Stromal cell of bone marrow (primary cell): ENCODE measurements at regions not wholly inside any gene's neighbourhood (a gene's known extent, or its start where the extent isn't known, plus 50 kb on each side); places are given as distances from the start of the nearest gene placed in this dataset.

Experiments used
- DNase-seq: peaks from one replicate; pipeline ENCODE4 v3.0.0-alpha.2; 2012; ENCODE audit warnings: low read depth

DNA sequence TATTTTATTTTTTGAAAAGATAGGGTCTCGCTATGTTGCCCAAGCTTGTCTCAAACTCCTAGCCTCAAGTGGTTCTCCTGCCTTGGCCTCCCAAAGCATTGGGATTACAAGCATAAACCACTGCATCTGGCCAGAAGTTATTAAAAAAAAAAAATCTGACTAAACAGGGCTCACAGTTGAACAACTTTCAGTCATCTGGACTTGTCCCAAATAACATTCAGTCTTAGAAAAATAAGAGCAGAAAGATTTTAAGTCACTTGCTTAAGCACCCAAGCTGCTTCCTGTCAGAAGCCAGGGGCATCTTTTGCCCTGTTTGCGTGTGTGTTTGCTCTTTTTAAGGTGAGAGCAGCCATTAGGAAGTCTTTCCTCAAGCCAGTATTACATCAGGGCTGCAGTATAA is 286.8 kb downstream of the LMO4 start:
- peak; percentile 38 for DNase-seq

DNA sequence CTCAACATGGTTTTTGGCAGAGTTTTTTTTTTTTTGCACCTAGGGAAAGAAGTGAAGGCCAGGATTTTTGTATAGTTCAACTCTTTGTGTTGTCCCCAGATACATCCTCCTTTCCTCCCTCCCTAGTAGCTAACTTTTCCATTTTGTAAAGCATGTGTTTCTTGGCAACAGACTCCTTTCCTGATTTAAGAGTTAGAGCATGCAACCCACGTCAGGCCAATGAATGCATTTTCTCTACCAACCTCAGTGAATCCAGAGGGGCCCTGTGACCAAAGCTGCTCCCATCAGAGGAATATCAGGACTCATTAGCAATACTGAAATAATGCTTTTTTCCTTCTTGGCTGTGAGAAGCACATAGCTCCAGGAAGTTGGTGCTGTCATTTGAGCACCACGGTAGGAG is 287.2 kb downstream of the LMO4 start:
- DNase-seq: peak; percentile 27

GRCh38 chr1:87620807-87621206 is 292.1 kb downstream of the LMO4 start:
- DNase-seq: no peak

DNA sequence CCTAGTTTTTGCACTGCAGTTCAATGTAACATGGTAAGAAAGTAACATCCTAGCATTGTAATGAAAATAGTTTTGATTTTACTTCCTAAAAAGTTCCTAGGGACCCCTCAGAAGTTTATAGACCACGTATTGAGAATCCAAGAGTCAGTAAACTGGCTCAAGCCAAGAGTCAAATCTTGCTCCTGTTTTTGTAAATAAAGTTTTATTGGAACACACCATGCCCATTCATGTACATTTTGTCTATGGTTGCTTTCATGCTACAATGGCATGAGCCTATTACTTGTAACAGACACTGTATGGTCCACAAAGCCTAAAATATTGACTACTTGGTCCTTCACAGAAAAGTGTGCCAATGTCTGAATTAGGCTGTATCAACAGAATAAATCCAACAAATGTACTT is 301.0 kb downstream of the LMO4 start:
- DNase-seq: no peak

DNA sequence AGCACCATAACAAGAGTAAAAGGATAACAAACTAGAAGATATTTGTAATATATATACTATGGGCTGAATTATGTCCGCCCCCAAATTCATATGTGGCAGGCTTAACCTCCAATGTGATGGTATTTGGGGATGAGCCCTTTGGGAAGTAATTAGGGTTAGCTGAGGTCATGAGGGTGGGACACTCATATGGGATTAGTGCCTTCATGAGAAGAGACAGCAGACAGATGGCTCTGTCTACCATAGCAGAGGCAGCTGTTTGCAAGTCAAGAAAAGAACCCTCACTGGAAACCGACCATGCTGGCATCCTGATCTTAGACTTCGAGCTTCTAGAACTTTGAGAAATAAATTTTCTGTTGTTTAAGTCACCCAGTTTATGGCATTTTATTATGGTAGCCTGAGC is 303.6 kb downstream of the LMO4 start:
- no peak for DNase-seq

GRCh38 chr1:87636198-87636892 is 307.7 kb downstream of the LMO4 start:
- no peak for DNase-seq

DNA sequence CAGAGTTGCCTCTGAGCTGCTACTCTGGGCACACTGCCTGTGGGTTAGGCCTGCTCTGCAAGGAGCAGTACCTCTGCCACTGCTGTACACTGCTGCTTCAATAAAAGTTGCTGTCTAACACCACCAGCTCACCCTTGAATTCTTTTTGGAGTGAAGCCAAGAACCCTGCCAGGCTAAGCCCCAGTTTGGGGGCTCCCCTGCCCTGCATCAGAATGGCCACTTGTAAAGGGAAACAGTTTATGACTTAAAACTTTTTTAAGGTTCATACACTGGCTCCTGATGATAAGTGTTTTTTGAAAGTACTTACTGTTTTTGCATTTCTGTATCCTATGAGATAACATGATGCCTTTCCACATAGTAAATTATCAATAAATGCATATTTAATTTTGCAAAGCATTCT is 310.0 kb downstream of the LMO4 start:
- no peak for DNase-seq

DNA sequence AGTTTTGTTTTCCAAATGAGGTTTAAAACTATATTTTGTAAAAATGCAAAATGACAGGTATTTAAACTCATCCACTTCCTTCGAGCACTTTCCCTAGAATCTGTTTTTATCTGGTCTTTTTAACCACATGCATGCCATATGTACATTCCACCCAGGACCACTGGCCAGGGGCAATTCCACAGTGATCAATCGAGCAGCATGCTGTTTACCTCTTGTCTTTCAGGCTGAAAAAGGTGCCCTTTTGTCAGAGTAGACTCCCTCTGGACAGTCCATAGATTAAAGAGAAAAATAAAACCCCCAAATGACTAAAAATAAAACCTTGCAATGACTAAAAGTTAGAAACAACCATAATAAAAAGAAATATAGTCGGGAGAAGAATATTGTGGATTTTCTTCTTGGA is 313.3 kb downstream of the LMO4 start:
- no peak for DNase-seq

GRCh38 chr1:87642581-87643221 is 314.0 kb downstream of the LMO4 start:
- DNase-seq: no peak

DNA sequence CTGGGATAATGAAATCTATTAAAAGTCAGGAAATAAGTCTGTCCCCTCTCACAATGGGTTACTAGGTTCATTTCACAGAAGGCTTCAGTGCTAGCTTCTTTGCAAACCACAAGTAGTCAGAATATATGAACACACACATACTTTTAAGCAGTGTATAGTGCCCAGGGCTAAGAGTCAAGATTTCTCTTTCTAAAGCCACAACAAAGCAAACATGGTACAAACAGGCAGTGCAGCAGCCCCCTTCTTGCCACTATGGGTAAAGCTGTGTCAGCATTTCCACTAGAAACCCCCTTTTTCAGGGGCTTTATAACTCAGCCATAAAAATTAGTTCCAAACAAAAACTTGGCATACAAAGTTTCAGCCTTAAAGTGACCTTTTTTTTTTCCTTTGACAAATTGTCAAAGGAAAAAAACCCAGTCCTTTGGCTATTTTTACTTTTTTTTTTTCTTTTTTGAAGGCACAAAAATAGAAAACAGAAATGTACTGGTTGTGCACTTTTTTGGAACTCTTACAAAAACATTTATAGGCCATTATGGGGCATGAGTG is 315.4 kb downstream of the LMO4 start:
- no peak for DNase-seq

GRCh38 chr1:87644579-87645190 is 316.0 kb downstream of the LMO4 start:
- peak; percentile 45 for DNase-seq

DNA sequence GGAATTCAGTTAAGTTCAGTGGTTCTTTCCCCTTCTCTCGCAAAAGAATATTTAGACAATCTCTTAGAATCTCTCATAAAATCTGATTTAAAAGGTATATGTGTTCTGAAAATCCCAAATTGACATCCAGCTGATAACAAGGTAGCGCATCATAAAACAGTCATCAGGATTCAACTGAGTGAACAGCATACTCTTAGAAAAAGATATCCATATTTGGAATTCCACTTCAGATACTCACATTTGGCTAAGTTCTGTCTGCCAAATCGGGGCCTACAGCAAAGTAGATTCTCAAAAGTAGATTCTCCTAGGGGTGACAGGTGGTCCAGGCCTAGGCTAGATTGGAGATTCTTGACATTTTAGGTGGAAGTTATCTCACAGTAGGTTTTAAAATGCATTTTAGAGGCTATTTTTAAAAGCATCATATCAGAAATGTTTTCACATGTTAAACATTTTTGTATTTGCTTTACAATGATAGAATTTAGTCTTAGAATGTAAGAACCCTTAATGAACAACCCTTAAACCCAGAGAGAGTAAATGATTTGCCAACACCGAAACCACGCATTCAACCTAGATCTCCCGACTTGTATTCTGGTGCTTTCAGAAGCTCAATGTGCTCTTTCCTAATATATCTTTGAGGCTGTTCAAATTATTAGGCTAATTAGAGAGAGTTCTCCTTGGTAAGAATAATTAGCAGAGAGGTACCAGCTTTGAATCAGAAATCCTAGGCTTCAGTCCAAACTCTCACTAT is 318.9 kb downstream of the LMO4 start:
- no peak for DNase-seq

DNA sequence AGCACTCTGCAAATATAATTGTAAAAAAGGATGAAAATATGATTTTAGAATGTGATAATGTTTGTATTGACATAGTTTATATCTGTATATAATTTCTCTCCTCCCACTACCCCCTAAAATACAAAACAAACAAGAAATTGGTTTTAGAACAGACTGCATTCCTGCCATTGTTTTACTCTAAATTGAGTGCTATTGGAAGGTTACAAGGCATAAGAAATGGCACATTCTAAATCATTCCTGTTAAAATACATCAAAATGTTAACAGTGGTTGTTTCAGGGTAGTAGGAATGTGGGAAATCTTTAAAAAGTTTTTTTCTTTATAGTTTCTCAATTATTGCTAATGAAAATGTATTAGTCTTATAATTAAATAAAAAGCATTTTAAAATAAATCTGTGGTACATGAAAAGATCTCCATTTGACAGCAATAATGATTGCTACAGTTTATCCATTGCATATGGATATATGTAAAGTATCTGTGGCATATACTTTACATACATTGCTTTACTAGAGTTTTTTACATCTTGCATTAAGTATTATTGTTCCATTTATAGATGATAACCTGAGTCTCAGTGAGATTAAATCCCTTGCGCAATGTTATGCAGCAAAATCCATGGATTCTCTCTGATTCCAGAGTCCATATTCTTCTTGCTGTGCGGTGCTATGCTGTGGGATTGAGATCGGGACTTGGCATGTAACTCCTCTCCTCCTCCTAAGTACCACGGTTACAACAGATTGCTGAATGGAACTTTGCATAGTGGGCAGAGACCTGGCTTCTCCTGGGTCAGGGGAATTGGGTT is 319.8 kb downstream of the LMO4 start:
- no peak for DNase-seq

DNA sequence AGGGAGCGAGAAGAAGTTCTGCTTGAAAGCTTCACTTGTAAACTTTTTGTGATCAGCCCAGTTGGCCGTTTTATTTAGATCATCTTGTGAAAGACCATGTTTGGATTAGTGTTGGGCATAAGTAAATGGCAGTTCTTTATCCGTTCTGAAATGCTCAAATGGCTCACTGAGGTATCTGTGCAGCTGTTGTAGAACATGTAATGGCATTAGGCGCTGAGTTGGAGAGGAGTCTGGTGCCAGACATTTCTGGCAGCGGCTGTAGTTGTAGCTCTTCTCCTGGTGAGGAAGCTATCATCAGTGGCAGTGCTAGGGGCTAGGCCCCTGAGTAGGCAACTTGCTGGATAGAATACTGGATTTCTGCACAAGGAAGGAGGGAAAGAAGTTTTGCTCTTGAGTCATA is 321.6 kb downstream of the LMO4 start:
- no peak for DNase-seq

DNA sequence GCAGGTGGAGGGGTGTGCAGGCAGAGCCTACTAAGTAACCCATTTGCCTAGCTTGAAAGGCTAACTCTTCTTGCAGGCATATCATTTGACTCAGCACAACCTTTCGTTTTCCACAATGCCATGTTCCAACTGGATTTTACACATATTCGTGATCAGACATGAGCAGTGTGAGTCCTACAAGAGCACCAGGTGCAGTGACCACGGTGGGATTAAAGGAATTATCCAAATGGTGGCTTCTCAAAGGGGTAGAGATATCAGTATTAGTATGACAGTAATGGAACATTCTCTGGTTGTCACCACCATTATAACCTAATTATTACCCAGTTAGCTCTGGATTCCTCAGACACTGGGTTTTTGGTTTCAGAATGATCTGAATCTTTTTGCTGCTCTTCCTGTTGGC is 323.5 kb downstream of the LMO4 start:
- DNase-seq: no peak

DNA sequence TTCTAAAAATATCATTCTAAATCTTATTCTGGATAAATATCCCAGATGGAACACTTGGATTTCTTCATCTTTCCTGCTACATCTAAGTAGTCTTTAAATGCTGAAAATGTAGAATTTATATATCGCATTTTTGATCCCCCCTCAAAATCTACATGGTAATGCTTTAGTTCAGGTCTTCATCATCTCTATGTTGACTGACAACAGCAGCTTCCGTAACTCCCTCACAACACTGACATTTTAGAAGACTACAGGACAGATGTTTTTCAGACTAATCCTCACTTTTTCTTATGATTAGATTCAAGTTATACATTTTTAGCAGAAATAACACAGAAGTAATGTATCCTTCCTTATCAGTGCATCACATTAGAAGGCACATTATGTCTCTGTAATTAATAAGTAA is 336.5 kb downstream of the LMO4 start:
- DNase-seq: no peak

GRCh38 chr1:87666681-87667080 is 338.0 kb downstream of the LMO4 start:
- no peak for DNase-seq

DNA sequence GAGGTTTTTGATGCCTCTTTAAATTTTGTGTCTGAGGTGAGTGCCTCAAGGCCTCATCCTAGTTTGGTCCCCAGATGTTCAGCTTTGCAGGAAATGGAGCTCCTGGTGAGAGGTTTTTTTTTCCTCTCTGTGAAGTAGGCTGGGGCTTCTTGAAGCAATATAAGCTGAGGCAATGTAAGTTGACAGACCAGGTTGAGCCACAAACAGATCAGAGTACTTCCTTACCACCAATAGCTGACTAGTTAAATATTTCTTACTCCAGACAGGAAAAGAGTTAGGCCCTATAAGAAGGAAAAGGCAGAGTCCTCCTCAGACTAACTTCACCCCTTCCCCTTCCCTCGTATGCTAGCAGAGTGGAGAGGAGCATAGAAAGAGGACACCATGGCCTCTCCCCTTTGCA is 341.0 kb downstream of the LMO4 start:
- no peak for DNase-seq

GRCh38 chr1:87673309-87673708 is 344.6 kb downstream of the LMO4 start:
- no peak for DNase-seq

GRCh38 chr1:87673748-87674147 is 345.1 kb downstream of the LMO4 start:
- no peak for DNase-seq

DNA sequence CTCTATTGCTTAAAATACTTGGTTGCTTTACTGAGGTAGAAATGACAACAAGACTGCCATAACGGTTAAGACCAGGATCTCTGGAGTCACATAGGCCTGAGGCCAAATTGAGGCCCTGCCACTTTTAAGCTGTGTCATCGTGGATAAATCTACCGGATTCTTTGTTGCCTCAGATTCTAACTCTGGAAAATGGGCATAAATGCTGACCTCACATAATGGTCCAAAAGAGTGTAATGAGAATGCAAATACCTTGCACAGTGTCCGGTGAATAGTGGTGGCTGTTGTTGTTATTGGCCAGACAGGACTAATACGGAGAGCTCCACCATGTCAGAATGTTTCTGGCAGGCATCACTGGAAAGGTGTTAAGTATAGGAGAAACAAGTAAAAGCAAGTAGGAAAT is 346.1 kb downstream of the LMO4 start:
- DNase-seq: no peak

DNA sequence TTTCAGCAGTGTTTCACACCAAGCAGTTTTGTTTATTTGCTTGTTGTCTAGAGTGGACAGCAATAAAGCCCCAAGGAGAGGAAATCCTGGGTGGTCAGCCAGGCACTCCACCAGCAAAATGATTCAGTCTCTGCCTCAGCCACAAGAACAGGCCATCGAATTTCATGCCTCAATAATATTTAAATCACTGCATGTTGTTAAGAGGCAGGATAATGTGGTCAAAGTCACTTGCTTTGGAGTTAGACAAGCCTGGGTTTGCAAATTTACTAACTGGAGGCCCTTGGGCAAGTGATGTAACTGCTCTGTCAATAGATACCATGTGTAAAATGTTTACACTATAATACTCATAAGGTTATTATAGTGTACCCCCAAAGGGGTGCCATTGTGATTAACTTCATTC is 349.6 kb downstream of the LMO4 start:
- DNase-seq: no peak
